ENCODE measurements at regions not wholly inside any gene's neighbourhood (a gene's known extent, or its start where the extent isn't known, plus 50 kb on each side); places are given as distances from the start of the nearest gene placed in this dataset.
A peak's percentile ranks its signal among the peaks of the same experiment; 100 is the strongest.

DNA sequence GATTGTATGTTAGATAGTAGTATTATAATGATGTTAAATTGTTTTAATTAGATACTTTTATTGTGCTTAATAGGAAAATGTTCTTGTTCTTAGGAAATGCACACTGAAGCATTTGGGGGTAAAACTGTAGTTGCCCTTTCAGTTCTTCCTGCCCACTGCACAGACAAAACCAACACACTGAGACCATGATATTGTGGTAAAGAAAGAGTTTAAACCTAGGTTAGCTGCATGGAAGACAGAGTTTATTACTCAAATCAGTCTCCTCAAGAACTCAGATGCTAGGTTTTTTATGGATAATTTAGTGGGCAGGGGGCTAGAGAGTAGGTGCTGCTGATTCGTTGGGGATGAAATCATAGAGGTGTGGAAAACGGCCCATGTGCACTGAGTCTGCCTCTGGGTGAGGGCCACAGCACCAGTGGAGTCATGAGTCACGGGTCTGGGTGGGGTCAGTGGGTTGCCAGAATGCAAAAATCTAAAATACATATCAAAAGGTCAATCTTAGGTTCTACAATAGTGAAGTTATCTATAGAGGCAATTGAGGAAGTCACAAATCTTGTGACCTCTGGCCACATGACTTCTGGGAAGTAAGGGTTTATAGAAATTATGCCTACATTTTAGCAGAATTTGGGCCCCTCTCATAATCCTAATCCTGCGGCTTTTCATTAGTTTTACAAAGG lies 124.8 kb upstream of the FOXN2 start (continued):
- TF ChIP-seq STAG1 (CRISPR knock-in tag; IDR thresholded peaks at IDR 0.05; ENCODE audit: borderline replicate concordance) (no peak), PURB (CRISPR knock-in tag; IDR thresholded peaks at IDR 0.05; ENCODE audit: low read depth) (no peak), HNRNPL (IDR thresholded peaks at IDR 0.05; ENCODE audit: low read depth, low read length) (no peak), SAFB2 (IDR thresholded peaks at IDR 0.05; ENCODE audit: borderline replicate concordance, low read depth, low read length, severe bottlenecking) (no peak), ZNF24 (IDR thresholded peaks at IDR 0.05) (no peak), HCFC1 (IDR thresholded peaks at IDR 0.05; ENCODE audit: low read depth, low read length) (no peak), RCOR1 (IDR thresholded peaks at IDR 0.05; ENCODE audit: borderline replicate concordance in 1 of 2, low read depth in 2 of 2, low read length in 2 of 2) (peak in 1 of 2 experiments; percentile 79; a peak in 1 of 4 replicates), CCNT2 (IDR thresholded peaks at IDR 0.05; ENCODE audit: borderline replicate concordance, extremely low read depth, insufficient read length, low read depth, low read length) (no peak), SNRNP70 (optimal IDR thresholded peaks at IDR 0.05; ENCODE audit: low read depth, low read length) (no peak), TBP (optimal IDR thresholded peaks at IDR 0.05; ENCODE audit: low read depth, low read length) (no peak), SMAD3 (CRISPR knock-in tag; conservative IDR thresholded peaks at IDR 0.05) (no peak), CBX1 (IDR thresholded peaks at IDR 0.05; ENCODE audit: low read depth) (no peak), TAF9B (IDR thresholded peaks at IDR 0.05; ENCODE audit: partially characterized antibody) (no peak), HEY1 (CRISPR knock-in tag; IDR thresholded peaks at IDR 0.05; ENCODE audit: borderline replicate concordance) (no peak), FUS (optimal IDR thresholded peaks at IDR 0.05; ENCODE audit: low read depth, low read length) (no peak), ZNF57 (CRISPR knock-in tag; IDR thresholded peaks at IDR 0.05) (no peak), MAFK (IDR thresholded peaks at IDR 0.05; ENCODE audit: low read length) (no peak), NFIX (CRISPR knock-in tag; IDR thresholded peaks at IDR 0.05; ENCODE audit: low read depth) (no peak), MEF2A (IDR thresholded peaks at IDR 0.05; ENCODE audit: control insufficient read depth, low read depth, low read length) (no peak)
- TF ChIP-seq, protein P1, sequence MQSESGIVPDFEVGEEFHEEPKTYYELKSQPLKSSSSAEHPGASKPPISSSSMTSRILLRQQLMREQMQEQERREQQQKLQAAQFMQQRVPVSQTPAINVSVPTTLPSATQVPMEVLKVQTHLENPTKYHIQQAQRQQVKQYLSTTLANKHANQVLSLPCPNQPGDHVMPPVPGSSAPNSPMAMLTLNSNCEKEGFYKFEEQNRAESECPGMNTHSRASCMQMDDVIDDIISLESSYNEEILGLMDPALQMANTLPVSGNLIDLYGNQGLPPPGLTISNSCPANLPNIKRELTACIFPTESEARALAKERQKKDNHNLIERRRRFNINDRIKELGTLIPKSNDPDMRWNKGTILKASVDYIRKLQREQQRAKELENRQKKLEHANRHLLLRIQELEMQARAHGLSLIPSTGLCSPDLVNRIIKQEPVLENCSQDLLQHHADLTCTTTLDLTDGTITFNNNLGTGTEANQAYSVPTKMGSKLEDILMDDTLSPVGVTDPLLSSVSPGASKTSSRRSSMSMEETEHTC (IDR thresholded peaks at IDR 0.05): peak; percentile 60; the same call in 1 of the 2 replicates
- TF ChIP-seq, protein P2, sequence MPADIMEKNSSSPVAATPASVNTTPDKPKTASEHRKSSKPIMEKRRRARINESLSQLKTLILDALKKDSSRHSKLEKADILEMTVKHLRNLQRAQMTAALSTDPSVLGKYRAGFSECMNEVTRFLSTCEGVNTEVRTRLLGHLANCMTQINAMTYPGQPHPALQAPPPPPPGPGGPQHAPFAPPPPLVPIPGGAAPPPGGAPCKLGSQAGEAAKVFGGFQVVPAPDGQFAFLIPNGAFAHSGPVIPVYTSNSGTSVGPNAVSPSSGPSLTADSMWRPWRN (IDR thresholded peaks at IDR 0.05; ENCODE audit: low read depth): peak; percentile 53; the same call in 1 of the 2 replicates
- TF ChIP-seq, protein P3, sequence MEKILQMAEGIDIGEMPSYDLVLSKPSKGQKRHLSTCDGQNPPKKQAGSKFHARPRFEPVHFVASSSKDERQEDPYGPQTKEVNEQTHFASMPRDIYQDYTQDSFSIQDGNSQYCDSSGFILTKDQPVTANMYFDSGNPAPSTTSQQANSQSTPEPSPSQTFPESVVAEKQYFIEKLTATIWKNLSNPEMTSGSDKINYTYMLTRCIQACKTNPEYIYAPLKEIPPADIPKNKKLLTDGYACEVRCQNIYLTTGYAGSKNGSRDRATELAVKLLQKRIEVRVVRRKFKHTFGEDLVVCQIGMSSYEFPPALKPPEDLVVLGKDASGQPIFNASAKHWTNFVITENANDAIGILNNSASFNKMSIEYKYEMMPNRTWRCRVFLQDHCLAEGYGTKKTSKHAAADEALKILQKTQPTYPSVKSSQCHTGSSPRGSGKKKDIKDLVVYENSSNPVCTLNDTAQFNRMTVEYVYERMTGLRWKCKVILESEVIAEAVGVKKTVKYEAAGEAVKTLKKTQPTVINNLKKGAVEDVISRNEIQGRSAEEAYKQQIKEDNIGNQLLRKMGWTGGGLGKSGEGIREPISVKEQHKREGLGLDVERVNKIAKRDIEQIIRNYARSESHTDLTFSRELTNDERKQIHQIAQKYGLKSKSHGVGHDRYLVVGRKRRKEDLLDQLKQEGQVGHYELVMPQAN (IDR thresholded peaks at IDR 0.05; ENCODE audit: borderline replicate concordance): no peak

All from K562 (cell line).